Iris pigment epithelial cell (primary cell): ENCODE measurements at regions not wholly inside any gene's neighbourhood (a gene's known extent, or its start where the extent isn't known, plus 50 kb on each side); places are given as distances from the start of the nearest gene placed in this dataset.
"Not testable (repeated sequence)": the region's sequence is repeated elsewhere in the genome, so short reads cannot be mapped to it uniquely, and the experiment has no call there.

Experiments used
- DNase-seq: peaks from one replicate; pipeline ENCODE4 v3.0.0-alpha.2; 2011; ENCODE audit warnings: low read depth

DNA sequence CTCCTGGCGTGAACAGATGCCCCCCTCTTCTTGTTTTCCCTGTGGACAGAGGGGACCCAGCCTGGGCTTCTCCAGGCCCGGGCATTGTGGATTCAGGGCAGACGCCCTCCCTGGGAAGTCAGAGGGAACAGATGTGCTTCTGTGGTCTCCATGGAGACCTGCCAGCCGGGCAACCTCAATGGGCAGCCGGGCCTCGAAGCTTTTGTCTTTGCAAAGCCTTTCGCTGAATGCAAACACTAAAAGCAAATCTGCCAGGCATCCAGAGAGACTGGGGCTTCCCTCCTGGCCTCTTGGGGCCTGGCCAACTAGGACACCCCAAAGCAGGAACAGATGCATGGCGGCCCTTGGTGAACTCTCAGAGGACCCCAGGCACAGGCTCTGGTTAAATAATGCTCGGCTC, 370.0 kb upstream of the SULF2 start:
- DNase-seq = no peak

DNA sequence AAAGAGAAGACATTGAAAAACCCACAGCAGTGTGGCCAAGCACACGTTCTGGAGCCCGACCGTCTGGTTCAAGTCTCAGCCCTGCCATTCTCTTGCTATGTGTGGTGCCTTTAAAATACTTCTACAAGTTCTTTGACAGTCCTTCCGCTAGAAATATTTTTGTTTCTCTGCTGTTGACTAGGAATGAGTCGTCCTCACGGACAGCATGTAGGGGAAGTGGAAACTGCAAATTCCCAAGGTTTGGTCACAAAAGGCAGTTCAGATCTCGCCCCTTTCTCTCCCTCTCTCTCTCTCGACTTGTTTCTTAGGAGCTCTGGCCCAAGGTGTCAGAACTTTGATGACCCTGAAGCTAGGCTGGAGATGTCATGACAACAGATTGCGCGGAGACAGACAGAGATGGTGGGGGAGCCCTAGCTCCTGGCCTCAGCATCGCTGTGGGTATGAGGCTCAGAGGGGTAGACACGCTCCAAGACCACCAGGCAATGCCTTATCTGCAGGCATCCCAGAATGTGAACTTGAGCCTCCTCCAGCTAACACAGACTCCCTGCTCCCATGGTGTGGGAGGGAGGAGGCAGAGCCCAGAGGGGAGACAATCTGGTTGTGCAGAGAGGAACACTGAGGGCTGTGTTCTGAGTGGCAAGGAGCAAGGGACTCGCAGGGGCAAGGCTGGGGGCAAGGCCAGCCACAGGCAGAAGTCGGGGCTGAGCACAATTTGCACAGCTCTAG, 368.9 kb upstream of the SULF2 start:
- DNase-seq = no peak

DNA sequence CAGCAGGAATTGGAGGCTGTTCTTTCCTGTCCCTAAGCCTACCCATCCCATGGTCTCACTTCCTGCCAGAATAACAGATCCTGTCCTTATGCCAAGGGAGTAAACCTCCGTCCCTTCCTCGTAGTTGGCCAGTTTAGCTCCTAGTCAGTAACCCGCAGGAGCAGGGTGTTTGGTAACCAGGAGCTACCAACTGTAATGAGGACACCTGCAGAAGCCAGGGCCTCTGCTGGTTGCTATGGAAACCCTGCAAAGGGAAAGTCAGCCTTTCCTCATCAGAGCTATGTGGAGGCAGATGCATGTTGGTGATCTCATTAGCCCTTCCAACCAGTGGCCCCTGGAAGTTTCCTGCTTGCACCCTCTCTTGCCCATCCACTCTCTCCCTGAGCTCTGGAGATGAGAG, 368.2 kb upstream of the SULF2 start:
- DNase-seq = peak; percentile 16

DNA sequence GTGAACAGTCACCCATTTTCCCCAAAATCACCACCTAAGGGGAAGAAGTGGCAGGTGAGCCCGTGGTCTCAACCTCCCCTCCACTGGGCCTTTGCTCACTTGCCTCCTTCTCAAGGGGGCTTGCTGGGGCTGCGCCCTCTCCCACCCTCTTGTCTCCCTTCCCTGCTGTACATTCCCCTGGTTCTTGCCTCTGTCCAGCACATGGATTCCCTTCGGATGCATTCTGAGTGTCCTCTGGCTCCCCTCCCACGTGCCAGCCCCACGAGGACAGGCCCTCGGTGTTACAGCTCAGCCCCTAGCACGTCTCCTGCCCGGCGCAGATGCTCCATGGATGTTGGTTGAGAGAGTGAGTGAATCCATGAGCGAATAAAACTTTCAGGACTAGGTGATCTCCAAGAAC, 367.8 kb upstream of the SULF2 start:
- no peak for DNase-seq

DNA sequence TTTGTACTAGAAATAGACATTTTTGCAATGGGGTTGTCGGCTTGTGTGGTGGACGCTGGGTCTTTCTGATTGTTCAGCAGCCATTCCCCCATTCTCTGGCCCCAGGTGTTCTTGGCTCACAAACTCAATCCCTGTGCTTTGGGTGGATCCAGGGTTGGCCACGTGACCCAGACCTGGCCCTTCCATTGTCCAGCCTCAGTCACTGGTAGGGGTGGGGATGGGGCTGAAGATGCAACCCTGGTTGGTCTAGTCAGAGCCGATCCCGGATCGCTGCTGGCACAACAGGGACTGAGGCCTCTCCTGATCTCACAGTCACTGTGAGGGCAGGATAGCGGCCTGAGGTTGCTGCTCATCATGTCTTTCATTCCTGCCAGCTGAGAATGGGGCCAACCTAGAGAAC, 365.3 kb upstream of the SULF2 start:
- DNase-seq = no peak

DNA sequence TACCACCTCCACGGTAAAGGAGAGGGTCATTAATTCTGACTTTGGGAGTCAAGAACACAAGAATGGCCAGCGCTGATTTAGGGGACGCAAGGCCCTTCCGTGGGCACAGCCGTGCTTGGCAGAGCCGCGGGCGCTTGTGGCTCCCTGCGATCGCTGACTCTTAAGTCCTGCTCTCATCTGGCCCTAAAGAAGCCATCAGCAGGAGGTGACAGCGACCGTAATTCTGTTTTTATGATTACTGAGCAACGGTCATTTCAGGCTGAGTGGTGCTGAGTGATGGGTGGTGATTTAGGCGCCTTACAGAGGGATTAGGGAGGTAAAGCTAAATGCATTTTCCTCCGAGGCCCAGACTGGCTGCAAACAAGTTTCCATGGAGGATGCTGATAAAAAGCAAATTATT, 364.6 kb upstream of the SULF2 start:
- DNase-seq = no peak

DNA sequence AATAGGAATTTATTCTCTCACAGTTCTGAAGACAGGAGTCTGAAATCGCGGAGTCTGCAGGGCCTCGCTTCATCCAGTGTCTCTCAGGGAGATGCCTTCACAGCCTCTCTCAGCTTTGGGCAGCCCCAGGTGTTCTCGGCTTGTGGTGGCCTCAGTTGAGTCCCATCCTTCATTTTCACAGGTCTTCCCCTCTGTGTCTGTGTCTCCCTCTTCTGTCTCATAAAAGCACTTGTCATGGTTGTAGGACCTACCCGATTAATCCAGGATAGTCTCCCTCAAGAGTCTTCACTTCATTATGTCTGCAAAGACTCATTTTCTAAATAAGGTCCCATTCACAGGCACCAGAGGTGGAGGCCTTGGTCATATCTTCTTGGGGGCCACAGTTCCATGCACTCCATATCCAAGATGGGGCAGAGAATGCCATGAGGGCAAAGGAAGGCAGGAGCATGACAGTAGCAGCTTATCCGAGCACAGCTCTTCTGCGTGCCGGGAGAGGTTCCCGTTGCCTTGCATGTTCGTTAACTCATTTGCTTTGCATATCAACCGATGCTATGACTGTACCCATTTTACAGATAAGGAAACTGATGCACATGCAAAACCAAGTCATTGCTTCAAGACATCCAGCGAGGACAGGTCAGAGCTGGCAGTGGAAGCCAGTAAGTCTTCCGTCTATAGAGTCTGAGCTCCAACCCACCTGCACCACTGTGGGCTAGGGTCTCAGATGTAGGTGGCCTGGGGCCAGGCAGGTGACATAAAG, 363.8 kb upstream of the SULF2 start:
- DNase-seq = no peak

DNA sequence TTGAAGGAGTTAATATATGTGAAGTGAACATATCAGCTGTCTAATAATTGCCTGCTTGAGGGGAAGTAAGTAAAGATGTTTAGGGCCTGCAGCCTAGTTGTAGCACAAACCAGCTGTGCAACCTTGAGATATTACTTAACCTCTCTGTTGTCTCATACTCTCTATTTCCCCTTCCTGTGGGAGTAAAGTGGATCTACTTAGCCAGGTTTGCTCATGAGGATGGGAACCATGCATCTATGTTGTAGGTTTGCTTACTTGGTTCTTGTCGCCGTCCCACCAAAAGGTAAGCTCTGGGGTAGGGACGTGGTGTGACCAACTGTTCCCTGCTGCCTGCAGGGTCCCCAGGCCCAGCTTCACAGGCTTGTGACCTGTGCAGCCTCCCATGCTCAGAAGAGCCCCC, 362.7 kb upstream of the SULF2 start:
- DNase-seq = no peak

DNA sequence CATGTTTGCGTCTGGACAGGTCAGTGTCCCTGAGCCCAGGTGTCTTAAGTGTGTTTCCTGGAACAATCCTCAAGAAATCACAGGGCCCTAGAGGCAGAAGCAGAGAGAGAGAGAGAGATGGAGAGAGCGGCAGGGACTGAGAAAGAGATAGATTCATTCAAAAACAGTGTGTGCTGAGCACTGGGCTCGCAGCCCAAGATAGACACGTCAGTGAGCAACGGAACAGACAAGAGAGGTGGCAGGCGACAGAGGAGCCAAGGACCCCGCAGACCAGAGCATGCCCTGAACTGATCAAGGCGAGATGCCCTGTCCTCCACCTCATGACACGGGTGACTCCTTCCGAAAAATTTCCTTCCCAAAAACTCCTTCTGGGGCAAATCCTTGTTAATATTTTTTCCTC, 362.0 kb upstream of the SULF2 start:
- no peak for DNase-seq

DNA sequence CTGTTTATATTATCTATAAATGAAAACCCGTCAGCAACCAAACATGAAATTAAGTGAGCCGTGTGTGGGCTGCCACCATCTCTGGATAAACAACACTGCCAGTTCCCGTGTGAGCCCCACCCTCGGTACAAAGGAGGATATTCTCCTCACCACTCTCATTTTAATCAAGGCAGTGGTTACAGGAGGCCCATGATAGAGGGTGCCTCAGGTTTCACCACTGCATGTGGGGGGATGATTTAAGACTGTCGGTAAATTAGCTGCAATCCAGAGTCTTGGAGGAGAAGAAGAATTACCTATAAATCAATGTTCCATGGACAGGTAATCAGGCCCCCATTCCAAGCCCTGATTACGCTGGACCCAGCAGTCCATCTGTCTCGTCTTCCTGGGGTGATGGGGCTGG, 361.6 kb upstream of the SULF2 start:
- DNase-seq = no peak

DNA sequence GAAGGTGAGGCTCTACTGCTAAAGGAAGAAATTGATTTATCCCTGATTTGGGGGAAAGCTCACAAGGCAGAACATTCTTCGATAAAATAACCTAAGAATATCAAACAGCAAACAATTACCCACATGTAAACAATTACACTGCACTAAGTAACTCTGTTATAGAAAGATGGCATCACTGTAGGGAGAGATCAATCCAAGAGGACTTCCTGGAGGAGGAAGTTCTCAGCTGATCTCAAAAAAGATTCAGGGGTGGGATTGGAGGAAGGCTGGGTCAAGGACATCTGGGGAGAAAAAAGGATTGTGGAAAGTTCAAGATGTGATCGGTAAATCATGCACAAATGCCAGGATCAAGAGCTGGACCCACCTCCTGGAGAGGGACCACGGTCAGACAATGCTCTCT, 361.0 kb upstream of the SULF2 start:
- DNase-seq = no peak

DNA sequence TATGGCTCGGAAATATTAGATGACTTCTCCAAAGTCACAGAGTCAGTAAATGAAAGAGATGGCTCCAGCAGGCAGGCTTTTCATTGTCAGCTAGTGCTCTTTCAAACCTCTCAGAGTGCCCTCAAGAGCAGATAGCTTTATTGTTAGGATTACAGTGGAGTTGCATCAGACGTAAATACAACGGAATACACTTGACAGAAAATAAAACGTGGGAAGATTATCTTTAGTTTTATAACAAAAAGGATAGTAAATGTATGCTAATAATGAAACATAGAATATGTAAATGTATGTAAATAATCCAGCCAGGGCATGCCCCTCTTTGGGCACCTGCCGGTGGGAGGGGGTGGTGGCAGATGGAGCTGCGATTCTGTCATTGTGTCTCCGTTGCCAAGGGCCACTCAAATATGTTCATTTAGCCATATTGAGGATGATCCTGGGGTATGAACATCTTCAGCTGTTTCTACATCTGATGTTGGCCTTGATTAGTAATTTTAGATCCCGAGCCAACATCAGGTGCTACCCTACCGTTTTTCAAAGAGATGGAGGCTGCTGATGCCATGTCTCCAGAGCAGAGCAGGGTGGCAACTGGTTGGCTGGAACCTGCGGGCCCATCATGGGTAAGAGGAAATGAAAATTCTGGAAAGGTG, 358.3 kb upstream of the SULF2 start:
- DNase-seq = no peak

DNA sequence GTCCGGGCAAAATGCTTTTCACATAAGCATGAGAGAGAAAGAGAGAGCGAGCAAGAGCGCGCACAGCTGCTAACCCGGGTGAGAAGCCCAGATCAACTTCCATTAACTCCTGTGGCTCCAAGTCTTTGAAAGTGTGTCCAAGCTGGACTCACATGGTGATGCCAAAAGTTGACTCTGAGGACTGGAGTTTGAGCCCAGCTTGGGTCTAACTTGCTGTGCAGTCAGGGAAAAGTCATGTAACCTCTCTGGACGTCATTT, 357.2 kb upstream of the SULF2 start:
- no peak for DNase-seq

DNA sequence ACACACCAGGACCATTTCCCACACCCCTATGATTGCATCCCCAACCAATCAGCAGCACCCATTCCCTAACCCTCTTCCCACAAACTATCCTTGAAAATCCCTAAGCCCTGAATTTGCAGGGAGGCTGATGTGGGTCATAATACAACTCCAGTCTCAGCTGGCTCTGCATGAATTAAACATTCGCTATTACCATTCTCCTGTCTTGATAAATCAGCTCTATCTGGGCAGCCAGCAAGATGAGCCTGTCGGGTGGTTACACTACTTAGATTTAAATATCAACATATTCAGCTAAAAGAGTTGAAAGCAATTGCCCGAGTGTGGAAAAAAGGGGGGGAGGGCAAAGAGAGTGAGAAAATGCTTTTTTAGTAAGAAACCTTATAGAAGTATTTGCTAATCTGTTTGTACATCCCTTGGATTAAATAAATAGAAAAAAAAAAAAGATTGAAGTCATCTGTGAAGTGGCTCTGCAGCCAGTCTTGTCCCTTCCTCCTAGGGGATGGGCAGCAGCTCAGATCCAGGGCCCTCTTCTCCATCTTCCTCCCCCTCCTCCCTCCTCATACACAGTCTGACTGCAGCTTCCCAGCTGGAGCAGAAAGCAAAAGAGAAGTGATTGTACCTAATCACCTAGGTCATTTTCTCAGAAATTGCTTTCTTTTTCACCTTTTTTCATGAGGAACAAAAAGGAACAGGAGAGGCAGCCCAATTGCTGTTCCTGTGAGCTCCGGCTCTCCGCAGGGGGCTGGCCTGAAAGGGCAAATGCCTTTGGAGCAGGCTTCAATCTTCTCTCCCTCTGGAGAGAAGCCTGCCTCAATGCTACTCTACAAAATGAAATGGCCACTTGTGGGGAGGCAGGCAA, 356.6 kb upstream of the SULF2 start:
- no peak for DNase-seq

DNA sequence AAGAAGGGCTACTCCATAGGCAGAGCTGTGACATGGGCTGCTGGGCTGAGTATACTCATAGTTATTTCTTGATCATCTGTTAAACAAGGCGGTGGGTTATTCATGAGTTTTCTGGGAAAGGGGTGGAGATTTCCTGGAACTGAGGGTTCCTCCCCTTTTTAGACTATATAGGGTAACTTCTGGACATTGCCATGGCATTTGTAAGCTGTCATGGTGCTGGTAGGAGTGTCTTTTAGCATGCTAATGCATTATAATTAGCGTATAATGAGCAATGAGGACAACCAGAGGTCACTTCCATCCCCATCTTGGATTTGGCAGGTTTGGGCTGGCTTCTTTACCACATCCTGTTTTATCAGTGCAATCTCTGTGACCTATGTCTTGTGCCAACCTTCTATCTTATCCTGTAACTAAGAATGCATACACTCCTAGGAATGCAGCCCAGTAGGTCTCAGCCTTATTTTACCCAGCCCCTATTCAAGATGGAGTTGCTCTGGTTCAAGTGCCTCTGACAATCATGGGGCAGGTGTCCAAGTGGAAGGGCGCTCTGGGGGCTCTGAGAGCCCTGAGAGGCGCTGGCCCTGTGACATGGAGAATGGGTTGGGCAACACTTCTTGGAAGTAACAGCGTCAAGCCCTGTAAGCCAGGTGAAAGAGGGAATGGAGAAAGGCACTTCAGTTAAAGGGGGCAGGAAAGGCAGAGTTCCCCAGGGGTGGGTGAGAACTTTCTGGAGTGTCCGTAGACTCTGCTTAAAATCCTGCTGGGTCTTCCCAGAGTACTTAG, 354.2 kb upstream of the SULF2 start:
- peak; percentile 40 for DNase-seq

DNA sequence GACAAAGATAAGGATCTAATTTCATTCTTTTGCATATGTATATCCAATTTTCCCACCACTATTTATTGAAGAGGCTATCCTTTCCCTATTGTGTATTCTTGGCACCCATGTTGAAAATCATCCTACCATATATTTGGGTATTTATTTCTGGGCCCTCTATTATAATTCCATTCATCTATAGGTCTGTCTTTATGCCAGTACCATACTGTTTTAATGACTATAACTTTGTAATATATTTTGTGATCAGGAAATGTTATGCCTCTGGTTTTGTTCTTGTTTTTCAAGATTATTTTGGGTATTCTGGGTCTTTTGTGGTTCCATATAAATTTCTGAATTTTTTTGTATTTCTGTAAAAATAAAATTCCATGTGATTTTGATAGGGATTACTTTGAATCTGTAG, 347.6 kb upstream of the SULF2 start:
- no peak for DNase-seq

DNA sequence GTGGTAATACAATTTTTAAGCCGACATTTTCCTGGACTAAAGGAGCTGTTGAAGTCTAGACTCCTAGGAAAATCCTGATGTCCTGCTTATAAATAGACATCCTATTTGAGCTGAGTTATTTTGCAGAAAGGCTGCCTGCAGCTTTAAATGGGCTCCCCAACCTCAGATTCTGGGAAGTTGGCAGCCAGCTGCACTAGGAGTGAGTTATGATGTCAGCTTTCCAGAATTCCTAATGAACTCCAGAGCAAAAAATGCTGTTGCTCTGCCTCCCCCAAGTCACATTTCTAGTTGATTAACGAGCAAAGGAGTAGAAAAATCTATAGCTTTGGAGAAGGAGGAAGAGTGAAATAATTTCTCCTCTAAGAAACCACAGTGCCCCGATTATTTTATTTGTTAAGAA, 346.3 kb upstream of the SULF2 start:
- no peak for DNase-seq

DNA sequence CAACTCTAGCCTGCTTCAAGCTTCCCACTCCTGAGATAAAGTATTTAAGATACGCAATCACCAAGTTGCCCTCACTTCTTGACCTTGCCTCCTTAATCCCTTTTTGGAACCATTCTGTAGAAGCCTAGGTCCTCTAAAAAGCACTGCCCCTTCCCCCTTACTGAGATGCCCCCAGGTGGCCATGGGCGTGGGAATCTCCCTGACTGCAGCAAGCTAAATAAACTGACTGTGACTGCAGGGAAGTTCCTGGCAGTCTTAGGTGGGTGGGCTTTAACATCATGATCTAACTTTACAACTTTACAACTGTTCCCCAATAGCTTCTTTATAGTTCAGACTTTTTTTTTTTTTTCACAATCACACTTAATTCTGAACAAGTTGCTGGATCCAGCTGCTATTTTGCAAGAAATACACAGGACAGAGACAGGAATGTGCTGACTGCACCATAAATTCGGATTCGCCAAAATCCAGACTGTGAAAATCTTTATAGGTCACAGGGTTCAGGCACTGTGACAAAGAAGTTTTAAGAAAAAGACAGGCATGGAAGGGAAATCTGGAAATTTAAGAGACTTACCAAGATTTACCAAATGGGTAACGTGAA, 344.2 kb upstream of the SULF2 start:
- no peak for DNase-seq

DNA sequence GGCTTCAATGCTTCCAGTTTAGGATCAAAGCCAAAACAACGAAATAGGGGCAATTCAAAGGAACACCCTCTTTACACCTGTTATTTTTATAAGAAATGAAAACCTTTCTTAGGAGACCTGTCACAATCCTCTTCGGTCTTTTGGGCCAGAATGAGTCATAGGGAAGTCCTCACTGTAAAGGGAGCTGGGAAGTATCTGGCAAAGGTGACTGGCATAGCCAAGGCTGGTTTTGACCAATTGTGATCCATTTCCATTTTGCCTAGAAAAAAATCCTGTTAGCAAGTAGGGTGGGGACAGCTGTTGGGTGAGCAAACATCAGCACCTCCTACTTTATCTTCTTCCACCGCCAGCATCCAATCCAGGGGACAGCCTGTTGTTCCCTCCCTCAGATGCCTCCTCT, 343.2 kb upstream of the SULF2 start:
- no peak for DNase-seq

DNA sequence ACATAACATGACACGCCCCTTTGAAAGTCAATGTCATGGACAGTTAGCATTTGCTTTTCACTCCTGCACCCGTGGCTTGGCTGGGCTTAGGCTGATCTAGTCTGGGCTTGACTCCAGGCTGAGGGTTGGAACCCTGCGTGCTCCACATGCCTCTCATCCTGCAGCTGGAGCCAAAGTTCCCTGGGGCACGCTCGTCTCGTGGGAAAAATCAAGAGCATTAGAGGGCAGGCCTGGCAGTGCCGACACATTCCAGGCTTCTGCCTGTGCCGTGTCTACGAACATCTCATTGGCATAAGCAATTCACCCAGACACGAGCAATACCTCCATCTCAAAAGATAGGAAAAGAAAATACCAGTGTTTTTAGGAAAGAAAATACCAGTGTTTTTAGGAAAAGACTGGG, 342.7 kb upstream of the SULF2 start:
- DNase-seq = not testable (repeated sequence)

DNA sequence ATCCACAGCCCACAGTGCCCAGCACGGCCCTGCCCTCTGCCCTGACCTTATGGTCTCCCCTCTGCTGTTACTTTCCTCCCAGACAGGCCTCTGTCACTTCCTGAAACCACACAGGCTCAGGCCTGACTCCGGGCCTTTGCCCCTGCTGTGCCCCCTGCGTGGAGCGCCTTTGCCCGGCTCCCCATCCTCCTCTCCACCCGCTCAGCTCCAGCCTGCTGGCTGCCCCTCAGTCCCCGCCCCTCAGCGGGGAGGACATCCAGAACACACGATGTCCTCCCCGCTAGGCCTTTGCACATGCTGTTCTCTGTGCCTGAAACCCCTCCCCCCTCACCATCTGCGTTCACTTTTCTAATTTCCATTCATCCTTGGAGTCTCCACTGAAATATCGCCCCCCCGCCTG, 341.9 kb upstream of the SULF2 start:
- not testable (repeated sequence) for DNase-seq
